Smooth muscle cell (in vitro differentiated cells): ENCODE measurements at regions not wholly inside any gene's neighbourhood (a gene's known extent, or its start where the extent isn't known, plus 50 kb on each side); places are given as distances from the start of the nearest gene placed in this dataset.
"Not testable (repeated sequence)": the region's sequence is repeated elsewhere in the genome, so short reads cannot be mapped to it uniquely, and the experiment has no call there.

Experiments used
- DNase-seq: peaks from one replicate; lab custom pipeline; 2025; ENCODE audit not compliant: unreplicated experiment; lab: John Stamatoyannopoulos, UW
- H2AFZ ChIP-seq: fragments of 200-600 bp; sonication (generic); 2 replicates; pipeline ENCODE4 v1.6.0; 2016; ENCODE audit warnings: antibody characterized with exemption, low read depth, mild to moderate bottlenecking
- H3F3A ChIP-seq: fragments of 200-600 bp; sonication (generic); 2 replicates; pipeline ENCODE4 v1.6.0; 2017; ENCODE audit warnings: antibody characterized with exemption, low read depth
- H3K27ac ChIP-seq: fragments of 200-600 bp; sonication (generic); 2 replicates; pipeline ENCODE4 v1.5.1; 2016; ENCODE audit warnings: low read depth, mild to moderate bottlenecking
- H3K27me3 ChIP-seq: fragments of 200-600 bp; sonication (generic); 2 replicates; pipeline ENCODE4 v1.6.1; 2016; ENCODE audit warnings: low read depth, mild to moderate bottlenecking
- H3K36me3 ChIP-seq: fragments of 200-600 bp; sonication (generic); 2 replicates; pipeline ENCODE4 v1.5.1; 2016; ENCODE audit warnings: low read depth
- H3K4me1 ChIP-seq: fragments of 200-600 bp; sonication (generic); 2 replicates; pipeline ENCODE4 v1.5.1; 2016; ENCODE audit warnings: low read depth
- H3K4me2 ChIP-seq: fragments of 200-600 bp; sonication (generic); 2 replicates; pipeline ENCODE4 v1.6.0; 2016; ENCODE audit warnings: mild to moderate bottlenecking
- H3K4me3 ChIP-seq: fragments of 200-600 bp; sonication (generic); 2 replicates; pipeline ENCODE4 v1.5.1; 2016; ENCODE audit warnings: mild to moderate bottlenecking
- H3K79me2 ChIP-seq: fragments of 200-600 bp; sonication (generic); 2 replicates; pipeline ENCODE4 v1.6.0; 2016; ENCODE audit warnings: low read depth, mild to moderate bottlenecking
- H3K9ac ChIP-seq: fragments of 200-600 bp; sonication (generic); 2 replicates; pipeline ENCODE4 v1.6.0; 2016; ENCODE audit warnings: low read depth
- H3K9me3 ChIP-seq: fragments of 200-600 bp; sonication (generic); replicated peaks from 2 replicates; pipeline ENCODE4 v1.5.1; 2016; ENCODE audit warnings: low read depth
- H4K20me1 ChIP-seq: fragments of 200-600 bp; sonication (generic); 2 replicates; pipeline ENCODE4 v1.6.0; 2016; ENCODE audit warnings: low read depth
- WGBS: methylation state at CpG from one replicate; pipeline ENCODE4 v1.1.7; 2016; ENCODE audit warnings: low lambda C conversion rate; 5-methylcytosine and 5-hydroxymethylcytosine counted together

- not testable (repeated sequence) for H2AFZ ChIP-seq, H4K20me1 ChIP-seq, H3K4me2 ChIP-seq, H3K36me3 ChIP-seq, H3K4me1 ChIP-seq, H3K27me3 ChIP-seq, H3K4me3 ChIP-seq, H3K27ac ChIP-seq, H3K79me2 ChIP-seq, DNase-seq, H3F3A ChIP-seq, H3K9me3 ChIP-seq, H3K9ac ChIP-seq
- 48% methylated on average over 3 of the region's 4 CpGs for WGBS
Observed at GRCh38 chr1:120357046-120357445, 57.8 kb upstream of the NBPF8 start.

- H3K27me3 ChIP-seq, H3K4me2 ChIP-seq, H3K79me2 ChIP-seq, H3K4me3 ChIP-seq, H3K9me3 ChIP-seq, H3K27ac ChIP-seq, H2AFZ ChIP-seq, H3K36me3 ChIP-seq, H3K9ac ChIP-seq, H4K20me1 ChIP-seq, H3F3A ChIP-seq, DNase-seq, H3K4me1 ChIP-seq: not testable (repeated sequence)
- WGBS, result 67% methylated on average over 4 of the region's 8 CpGs
Observed at GRCh38 chr1:120356170-120356569, 58.7 kb upstream of the NBPF8 start.

- H3K27me3 ChIP-seq, H3F3A ChIP-seq, H3K27ac ChIP-seq, H3K9me3 ChIP-seq, H3K79me2 ChIP-seq, H2AFZ ChIP-seq, DNase-seq, H3K4me1 ChIP-seq, H3K36me3 ChIP-seq, H4K20me1 ChIP-seq, H3K9ac ChIP-seq: not testable (repeated sequence)
- 51% methylated on average over 15 of the region's 30 CpGs for WGBS
- Histone ChIP-seq H3K4me2 (peak overlapping the region; percentile 31), H3K4me3 (peak overlapping the region; percentile 34)
Observed at GRCh38 chr1:120354618-120355184, 60.1 kb upstream of the NBPF8 start.

GRCh38 chr1:120342231-120343073, 72.4 kb upstream of the NBPF8 start:
- not testable (repeated sequence) for H2AFZ ChIP-seq, H4K20me1 ChIP-seq, H3K36me3 ChIP-seq, H3K4me1 ChIP-seq, DNase-seq, H3F3A ChIP-seq, H3K79me2 ChIP-seq, H3K27me3 ChIP-seq, H3K27ac ChIP-seq, H3K9ac ChIP-seq, H3K9me3 ChIP-seq
- WGBS, result 3% methylated on average over 22 of the region's 44 CpGs
- Histone ChIP-seq H3K4me3 (peak overlapping the region; percentile 53), H3K4me2 (peak overlapping the region; percentile 82)

GRCh38 chr1:120341756-120342155, 73.1 kb upstream of the NBPF8 start:
- H3K9ac ChIP-seq, result peak overlapping the region; percentile 43
- H4K20me1 ChIP-seq, H2AFZ ChIP-seq, H3K36me3 ChIP-seq, H3K27me3 ChIP-seq, H3K27ac ChIP-seq, H3F3A ChIP-seq, H3K79me2 ChIP-seq, H3K4me1 ChIP-seq, H3K9me3 ChIP-seq, DNase-seq: not testable (repeated sequence)
- peak overlapping the region; percentile 61 for H3K4me2 ChIP-seq
- peak overlapping the region; percentile 49 for H3K4me3 ChIP-seq
- whole genome bisulfite sequencing, result 0% methylated on average over 6 of the region's 24 CpGs

- H3K36me3 ChIP-seq, H3F3A ChIP-seq, H3K27me3 ChIP-seq, H3K27ac ChIP-seq, H3K9me3 ChIP-seq, DNase-seq, H4K20me1 ChIP-seq, H3K79me2 ChIP-seq, H3K4me1 ChIP-seq, H2AFZ ChIP-seq: not testable (repeated sequence)
- WGBS, result under 1% methylated on average over 16 of the region's 78 CpGs
- Histone ChIP-seq H3K9ac (peak overlapping the region; percentile 54), H3K4me2 (peak overlapping the region; percentile 61), H3K4me3 (peak overlapping the region; percentile 49)
Observed at GRCh38 chr1:120340838-120341751, 73.7 kb upstream of the NBPF8 start.

GRCh38 chr1:120315738-120316137, 99.1 kb upstream of the NBPF8 start:
- not testable (repeated sequence) for H2AFZ ChIP-seq, DNase-seq, H3K4me3 ChIP-seq, H3K4me2 ChIP-seq, H3K9me3 ChIP-seq, H3K79me2 ChIP-seq, H3K36me3 ChIP-seq, H3K27ac ChIP-seq, H4K20me1 ChIP-seq, H3K9ac ChIP-seq, H3F3A ChIP-seq, H3K4me1 ChIP-seq, H3K27me3 ChIP-seq
- WGBS, result no CpG with 5 or more reads among the region's 2 CpGs

- no CpG with 5 or more reads among the region's 2 CpGs for WGBS
Observed at GRCh38 chr1:120311930-120312329, 102.9 kb upstream of the NBPF8 start.

More at GRCh38 chr1:120311930-120312329, 102.9 kb upstream of the NBPF8 start:
- H3K27ac ChIP-seq, H3K4me2 ChIP-seq, H3K4me3 ChIP-seq, H4K20me1 ChIP-seq, H3K79me2 ChIP-seq, H3K9ac ChIP-seq, H3K4me1 ChIP-seq, H3K36me3 ChIP-seq, H2AFZ ChIP-seq, H3K9me3 ChIP-seq, H3K27me3 ChIP-seq, DNase-seq, H3F3A ChIP-seq: not testable (repeated sequence)
